Esophagus squamous epithelium (tissue), 5 donors: ENCODE measurements at regions not wholly inside any gene's neighbourhood (a gene's known extent, or its start where the extent isn't known, plus 50 kb on each side); places are given as distances from the start of the nearest gene placed in this dataset.

Experiments used
- DNase-seq: peaks from one replicate; lab custom pipeline; 2025; lab: John Stamatoyannopoulos, UW
- H3K27ac ChIP-seq, 4 donors: fragments of 200-600 bp; sonication (generic); one replicate each; pipeline ENCODE4 v1.5.1; 2016 to 2019; ENCODE audit warnings: mild to moderate bottlenecking in 1 of 4
- H3K27me3 ChIP-seq, 4 donors: fragments of 200-600 bp; sonication (generic); 1 replicate in 3 of 4; 2 replicates in 1 of 4; pipeline versions ENCODE4 v1.5.1 to v1.6.0; 2017 to 2021; ENCODE audit warnings: antibody characterized with exemption in 1 of 4
- H3K36me3 ChIP-seq, 3 donors: fragments of 200-600 bp; sonication (generic); one replicate each; pipeline ENCODE4 v1.5.1; 2016 to 2019
- H3K4me1 ChIP-seq, 3 donors: fragments of 200-600 bp; sonication (generic); one replicate each; pipeline ENCODE4 v1.5.1; 2017 to 2019
- H3K4me3 ChIP-seq, 4 donors: fragments of 200-600 bp; sonication (generic); 1 replicate in 3 of 4; 2 replicates in 1 of 4; pipeline ENCODE4 v1.5.1; 2016 to 2019; ENCODE audit warnings: mild to moderate bottlenecking in 2 of 4, moderate library complexity in 1 of 4
- H3K9me3 ChIP-seq, 3 donors: fragments of 200-600 bp; sonication (generic); one replicate each; pipeline ENCODE4 v1.5.1; 2016 to 2019
- CTCF ChIP-seq, 6 experiments: fragments of 450-650 bp in 4 of 6; fragments of 200-600 bp in 2 of 6; sonication (generic) in 2 of 6; IDR thresholded peaks; one replicate each; pipeline ENCODE4 v1.5.1; 2016 to 2019; ENCODE audit warnings: antibody characterized with exemption in 6 of 6, mild to moderate bottlenecking in 4 of 6, moderate library complexity in 4 of 6
- POLR2A ChIP-seq, 4 donors: fragments of 450-650 bp; IDR thresholded peaks; one replicate each; pipeline ENCODE4 v1.6.1; 2017; ENCODE audit warnings: antibody characterized with exemption in 4 of 4, mild to moderate bottlenecking in 4 of 4, moderate library complexity in 3 of 4
- WGBS, 2 donors: methylation state at CpG; one replicate each; pipeline ENCODE4 v1.1.5; 2018; 5-methylcytosine and 5-hydroxymethylcytosine counted together
- intact Hi-C: fragments of 100-400 bp; cut with DNase I; formaldehyde crosslinking; loops from one replicate; pipeline ENCODE4 v1.15.0; 2022
- donor health status: DM: yes; HTN: yes; CAD: no.

- intact Hi-C loops, result no loop called here
- no peaks in the 10 kb centered on the region for H3K4me1 ChIP-seq
- H3K27ac ChIP-seq, result no peak overlapping the region
- TF ChIP-seq POLR2A (IDR thresholded peaks at IDR 0.05) (no peak), CTCF (IDR thresholded peaks at IDR 0.05) (no peak)
- H3K36me3 ChIP-seq, result no peaks in the 10 kb centered on the region
- H3K4me3 ChIP-seq, result no peak overlapping the region
- H3K27me3 ChIP-seq, result no peaks in the 10 kb centered on the region
- WGBS, 2 donors, result 73 to 77% methylated on average over 2 of the region's 2 CpGs
- no peaks in the 10 kb centered on the region for H3K9me3 ChIP-seq
- no peak for DNase-seq
These were observed 1377.5 kb upstream of the CDH9 start for GRCh38 chr5:28415791-28416443.

- Histone ChIP-seq H3K4me1 (no peaks in the 10 kb centered on the region), H3K4me3 (no peak overlapping the region), H3K27ac (no peak overlapping the region), H3K27me3 (no peaks in the 10 kb centered on the region), H3K36me3 (no peaks in the 10 kb centered on the region), H3K9me3 (no peaks in the 10 kb centered on the region)
- intact Hi-C loops, result no loop called here
- 82 to 84% methylated on average over 1 of the region's 1 CpG for WGBS, 2 donors
- TF ChIP-seq POLR2A (IDR thresholded peaks at IDR 0.05), result no peak
- TF ChIP-seq CTCF (IDR thresholded peaks at IDR 0.05), result no peak
- DNase-seq, result no peak
These were observed 1376.2 kb upstream of the CDH9 start for GRCh38 chr5:28414619-28415018.

GRCh38 chr5:28408651-28409050 lies 1370.3 kb upstream of the CDH9 start:
- Histone ChIP-seq H3K4me3 (no peak overlapping the region), H3K4me1 (no peaks in the 10 kb centered on the region), H3K9me3 (peaks cover 0 to 12% (median 0%) of the 10 kb centered on the region in 3 donors), H3K36me3 (no peaks in the 10 kb centered on the region), H3K27me3 (no peaks in the 10 kb centered on the region), H3K27ac (no peak overlapping the region)
- no peak for TF ChIP-seq CTCF (IDR thresholded peaks at IDR 0.05)
- no peak for TF ChIP-seq POLR2A (IDR thresholded peaks at IDR 0.05)
- DNase-seq, result no peak
- intact Hi-C loops, result no loop called here

- no peaks in the 10 kb centered on the region for H3K4me1 ChIP-seq
- H3K4me3 ChIP-seq, result no peak overlapping the region
- intact Hi-C loops, result no loop called here
- no peaks in the 10 kb centered on the region for H3K36me3 ChIP-seq
- peaks cover 0 to 12% (median 0%) of the 10 kb centered on the region in 3 donors for H3K9me3 ChIP-seq
- TF ChIP-seq POLR2A (IDR thresholded peaks at IDR 0.05) (no peak), CTCF (IDR thresholded peaks at IDR 0.05) (no peak)
- H3K27me3 ChIP-seq, result no peaks in the 10 kb centered on the region
- 26 to 52% methylated on average over 3 of the region's 3 CpGs for WGBS, 2 donors
- H3K27ac ChIP-seq, result no peak overlapping the region
- DNase-seq, result no peak
These were observed 1369.8 kb upstream of the CDH9 start for GRCh38 chr5:28408186-28408585.

GRCh38 chr5:28404363-28405071 lies 1366.1 kb upstream of the CDH9 start:
- no peak for DNase-seq
- intact Hi-C loops, result no loop called here
- TF ChIP-seq CTCF (IDR thresholded peaks at IDR 0.05), result no peak
- no peak for TF ChIP-seq POLR2A (IDR thresholded peaks at IDR 0.05)

More at GRCh38 chr5:28404363-28405071, 1366.1 kb upstream of the CDH9 start:
- no peaks in the 10 kb centered on the region for H3K4me1 ChIP-seq
- peaks cover 0 to 12% (median 0%) of the 10 kb centered on the region in 3 donors for H3K9me3 ChIP-seq
- H3K27ac ChIP-seq, result no peak overlapping the region
- H3K36me3 ChIP-seq, result no peaks in the 10 kb centered on the region
- H3K27me3 ChIP-seq, result no peaks in the 10 kb centered on the region
- WGBS, 2 donors, result 89 to 90% methylated on average over 9 to 13 of the region's 35 CpGs
- H3K4me3 ChIP-seq, result no peak overlapping the region
